H9 (cell line): ENCODE measurements at regions not wholly inside any gene's neighbourhood (a gene's known extent, or its start where the extent isn't known, plus 50 kb on each side); places are given as distances from the start of the nearest gene placed in this dataset.

ENCODE experiments used
- DNase-seq: peaks from one replicate; pipeline ENCODE4 v3.0.0-alpha.2; 2017
- H2AFZ ChIP-seq: one replicate; pipeline ENCODE4 v1.6.1; 2013; ENCODE audit warnings: mild to moderate bottlenecking, low read length, control low read depth, moderate library complexity
- H2AK5ac ChIP-seq: 2 replicates; pipeline ENCODE4 v1.6.1; 2013; ENCODE audit warnings: low read length, control low read depth, mixed read lengths; ENCODE audit not compliant: insufficient read length
- H2BK120ac ChIP-seq: one replicate; pipeline ENCODE4 v1.6.1; 2013; ENCODE audit warnings: low read depth, mild to moderate bottlenecking, low read length, control low read depth, inconsistent platforms; ENCODE audit not compliant: poor library complexity, severe bottlenecking
- H2BK12ac ChIP-seq: 2 replicates; pipeline ENCODE4 v1.6.1; 2013; ENCODE audit warnings: low read length, control low read depth, mixed read lengths, low read depth; ENCODE audit not compliant: insufficient read length
- H2BK15ac ChIP-seq: 2 replicates; pipeline ENCODE4 v1.6.1; 2013; ENCODE audit warnings: low read depth, low read length, control low read depth
- H2BK20ac ChIP-seq: one replicate; pipeline ENCODE4 v1.6.1; 2013; ENCODE audit warnings: low read depth, mild to moderate bottlenecking, low read length, control low read depth, inconsistent platforms; ENCODE audit not compliant: poor library complexity, severe bottlenecking
- H2BK5ac ChIP-seq: 2 replicates; pipeline ENCODE4 v1.6.1; 2013; ENCODE audit warnings: low read length, control low read depth, mixed read lengths; ENCODE audit not compliant: insufficient read length
- H3K14ac ChIP-seq: 2 replicates; pipeline ENCODE4 v1.6.1; 2013; ENCODE audit warnings: low read length, control low read depth; ENCODE audit not compliant: insufficient read depth
- H3K18ac ChIP-seq: 2 replicates; pipeline ENCODE4 v1.6.1; 2013; ENCODE audit warnings: low read depth, mild to moderate bottlenecking, mixed read lengths, low read length, control low read depth; ENCODE audit not compliant: insufficient read length
- H3K23ac ChIP-seq: 2 replicates; pipeline ENCODE4 v1.6.1; 2013; ENCODE audit warnings: low read length, control low read depth, mixed read lengths, low read depth; ENCODE audit not compliant: insufficient read length
- H3K23me2 ChIP-seq: 2 replicates; pipeline ENCODE4 v1.6.1; 2013; ENCODE audit warnings: low read depth, mild to moderate bottlenecking, mixed read lengths, low read length, control low read depth; ENCODE audit not compliant: insufficient read length, poor library complexity, severe bottlenecking
- H3K27ac ChIP-seq: 2 replicates; pipeline ENCODE4 v1.5.1; 2013; ENCODE audit warnings: low read length, control low read depth, mixed read lengths, low read depth; ENCODE audit not compliant: insufficient read length
- H3K27me3 ChIP-seq: 2 replicates; pipeline ENCODE4 v1.6.1; 2013; ENCODE audit warnings: low read length, control low read depth, inconsistent platforms; ENCODE audit not compliant: insufficient read depth
- H3K4ac ChIP-seq: 2 replicates; pipeline ENCODE4 v1.6.1; 2013; ENCODE audit warnings: low read depth, mild to moderate bottlenecking, control low read depth, inconsistent platforms, low read length, moderate library complexity
- H3K4me1 ChIP-seq: 2 replicates; pipeline ENCODE4 v1.6.1; 2013; ENCODE audit warnings: low read length, control low read depth, inconsistent platforms; ENCODE audit not compliant: insufficient read depth
- H3K4me2 ChIP-seq: 2 replicates; pipeline ENCODE4 v1.6.1; 2013; ENCODE audit warnings: low read length, control low read depth, mixed read lengths; ENCODE audit not compliant: insufficient read length, insufficient read depth
- H3K56ac ChIP-seq: 2 replicates; pipeline ENCODE4 v1.6.1; 2013; ENCODE audit warnings: low read depth, mild to moderate bottlenecking, mixed read lengths, low read length, control low read depth; ENCODE audit not compliant: insufficient read length
- H3K79me1 ChIP-seq: 2 replicates; pipeline ENCODE4 v1.6.1; 2013; ENCODE audit warnings: low read depth, mild to moderate bottlenecking, moderate library complexity, low read length, control low read depth, inconsistent platforms; ENCODE audit not compliant: insufficient read depth, poor library complexity, severe bottlenecking
- H3K79me2 ChIP-seq: 2 replicates; pipeline ENCODE4 v1.6.1; 2013; ENCODE audit warnings: low read length, control low read depth, inconsistent platforms; ENCODE audit not compliant: insufficient read depth
- H3K9ac ChIP-seq: 2 replicates; pipeline ENCODE4 v1.6.1; 2013; ENCODE audit warnings: low read length, control low read depth, mixed read lengths; ENCODE audit not compliant: insufficient read length; ENCODE audit errors: extremely low read depth
- H3K9me3 ChIP-seq: one replicate; pipeline ENCODE4 v1.6.1; 2013; ENCODE audit warnings: low read depth, low read length, inconsistent platforms; ENCODE audit not compliant: control insufficient read depth
- H3T11ph ChIP-seq: one replicate; pipeline ENCODE4 v1.6.1; 2013; ENCODE audit warnings: mild to moderate bottlenecking, low read length, control low read depth, inconsistent platforms
- H4K20me1 ChIP-seq: one replicate; pipeline ENCODE4 v1.6.1; 2013; ENCODE audit not compliant: control insufficient read depth, insufficient read length, insufficient read depth
- H4K5ac ChIP-seq: 2 replicates; pipeline ENCODE4 v1.6.1; 2013; ENCODE audit warnings: low read depth, mild to moderate bottlenecking, mixed read lengths, low read length, control low read depth; ENCODE audit not compliant: insufficient read length
- H4K8ac ChIP-seq: replicated peaks from 2 replicates; pipeline ENCODE4 v1.6.1; 2013; ENCODE audit warnings: low read length, control low read depth, mixed read lengths, low read depth; ENCODE audit not compliant: insufficient read length
- H4K91ac ChIP-seq: 2 replicates; pipeline ENCODE4 v1.6.1; 2013; ENCODE audit warnings: low read depth, mild to moderate bottlenecking, moderate library complexity, mixed read lengths, low read length, control low read depth; ENCODE audit not compliant: insufficient read length
- H3K27ac Mint-ChIP-seq, 3 experiments: 2 replicates in 2 of 3; 3 replicates in 1 of 3; pipeline ENCODE4 v1.8.0; 2020 to 2021; ENCODE audit warnings: mixed read lengths in 3 of 3, mild to moderate bottlenecking in 1 of 3, moderate library complexity in 1 of 3
- H3K27me3 Mint-ChIP-seq: 2 replicates; pipeline ENCODE4 v1.8.0; 2021; ENCODE audit warnings: low read depth, mild to moderate bottlenecking, moderate library complexity, mixed read lengths
- H3K36me3 Mint-ChIP-seq, 3 experiments: 2 replicates in 2 of 3; 3 replicates in 1 of 3; pipeline ENCODE4 v1.8.0; 2020 to 2021; ENCODE audit warnings: low read depth in 3 of 3, mixed read lengths in 3 of 3; ENCODE audit not compliant: insufficient read depth in 1 of 3
- H3K4me1 Mint-ChIP-seq, 2 experiments: 2 replicates each; pipeline ENCODE4 v1.8.0; 2020; ENCODE audit warnings: mixed read lengths in 2 of 2
- H3K4me3 Mint-ChIP-seq, 2 experiments: 2 replicates in 1 of 2; 3 replicates in 1 of 2; pipeline ENCODE4 v1.8.0; 2020 to 2021; ENCODE audit warnings: mild to moderate bottlenecking in 2 of 2, mixed read lengths in 2 of 2, moderate library complexity in 1 of 2
- H3K9me3 Mint-ChIP-seq, 2 experiments: 2 replicates in 1 of 2; 3 replicates in 1 of 2; pipeline ENCODE4 v1.8.0; 2020; ENCODE audit warnings: mild to moderate bottlenecking in 2 of 2, mixed read lengths in 2 of 2, moderate library complexity in 1 of 2
- WGBS: extraction: QIAGEN DNeasy Blood & Tissue Kit; methylation state at CpG from one replicate; pipeline ENCODE4 v1.1.7; 2013; ENCODE audit warnings: missing lambda C conversion rate, low lambda C conversion rate, mixed read lengths; ENCODE audit not compliant: insufficient read length; ENCODE audit errors: extremely low coverage; 5-methylcytosine and 5-hydroxymethylcytosine counted together
- TF ChIP-seq, protein P1 (sequence below): fragments of 200-600 bp; sonication (generic); conservative IDR thresholded peaks from 3 replicates; pipeline ENCODE4 v1.8.0; 2021; ENCODE audit warnings: antibody characterized with exemption, mild to moderate bottlenecking

DNA sequence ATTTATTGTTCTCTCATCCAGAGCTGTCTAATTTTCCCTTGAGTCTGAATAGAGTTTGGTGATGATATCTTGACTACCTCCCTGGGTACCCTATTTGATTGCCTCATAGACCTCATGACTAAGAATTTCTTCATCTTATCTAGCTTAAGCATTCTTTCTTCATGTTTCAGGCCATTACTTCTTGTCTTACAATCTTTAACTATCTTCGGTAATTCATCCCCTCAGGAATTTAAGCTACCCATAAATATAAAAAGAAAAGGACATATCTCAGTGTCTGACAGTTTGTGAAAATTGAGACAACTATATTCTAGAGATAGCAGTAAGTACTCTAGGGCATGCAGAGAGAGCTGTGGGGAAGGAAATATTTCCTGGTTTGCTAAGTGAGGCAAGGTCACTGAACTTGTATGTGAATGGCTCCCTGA, 466.1 kb upstream of the GRID2 start:
- Histone ChIP-seq H3K4me1 (no peaks in the 10 kb centered on the region), H3K18ac (no peak overlapping the region), H4K5ac (no peak overlapping the region), H2AK5ac (no peak overlapping the region), H3K79me2 (no peaks in the 10 kb centered on the region), H3K23me2 (no peaks in the 10 kb centered on the region), H3K27ac (no peak overlapping the region), H2AFZ (no peak overlapping the region), H3K14ac (no peak overlapping the region), H4K91ac (no peak overlapping the region), H2BK5ac (no peak overlapping the region), H3T11ph (no peak overlapping the region), H2BK20ac (no peak overlapping the region), H3K79me1 (no peaks in the 10 kb centered on the region), H4K8ac (no peak overlapping the region), H2BK12ac (no peak overlapping the region), H2BK120ac (no peak overlapping the region), H3K4me2 (no peak overlapping the region), H3K56ac (no peak overlapping the region), H3K9ac (no peak overlapping the region), H3K4ac (no peak overlapping the region), H4K20me1 (no peaks in the 10 kb centered on the region), H2BK15ac (no peak overlapping the region), H3K27me3 (no peaks in the 10 kb centered on the region), H3K23ac (no peak overlapping the region), H3K9me3 (no peaks in the 10 kb centered on the region)
- Mint-ChIP-seq H3K4me1 (no peaks in the 10 kb centered on the region), H3K27ac (no peak overlapping the region), H3K4me3 (no peak overlapping the region), H3K9me3 (peaks cover 10 to 16% of the 10 kb centered on the region in 2 experiments), H3K27me3 (no peaks in the 10 kb centered on the region; the same call in 1 of the 2 replicates), H3K36me3 (peaks cover 0 to 16% (median 5%) of the 10 kb centered on the region in 3 experiments; a peak in 4 of 7 replicates)
- no CpG with 5 or more reads among the region's 1 CpG for WGBS
- DNase-seq, result no peak
- TF ChIP-seq, protein P1, sequence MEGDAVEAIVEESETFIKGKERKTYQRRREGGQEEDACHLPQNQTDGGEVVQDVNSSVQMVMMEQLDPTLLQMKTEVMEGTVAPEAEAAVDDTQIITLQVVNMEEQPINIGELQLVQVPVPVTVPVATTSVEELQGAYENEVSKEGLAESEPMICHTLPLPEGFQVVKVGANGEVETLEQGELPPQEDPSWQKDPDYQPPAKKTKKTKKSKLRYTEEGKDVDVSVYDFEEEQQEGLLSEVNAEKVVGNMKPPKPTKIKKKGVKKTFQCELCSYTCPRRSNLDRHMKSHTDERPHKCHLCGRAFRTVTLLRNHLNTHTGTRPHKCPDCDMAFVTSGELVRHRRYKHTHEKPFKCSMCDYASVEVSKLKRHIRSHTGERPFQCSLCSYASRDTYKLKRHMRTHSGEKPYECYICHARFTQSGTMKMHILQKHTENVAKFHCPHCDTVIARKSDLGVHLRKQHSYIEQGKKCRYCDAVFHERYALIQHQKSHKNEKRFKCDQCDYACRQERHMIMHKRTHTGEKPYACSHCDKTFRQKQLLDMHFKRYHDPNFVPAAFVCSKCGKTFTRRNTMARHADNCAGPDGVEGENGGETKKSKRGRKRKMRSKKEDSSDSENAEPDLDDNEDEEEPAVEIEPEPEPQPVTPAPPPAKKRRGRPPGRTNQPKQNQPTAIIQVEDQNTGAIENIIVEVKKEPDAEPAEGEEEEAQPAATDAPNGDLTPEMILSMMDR, result no peak
